ENCODE measurements at regions not wholly inside any gene's neighbourhood (a gene's known extent, or its start where the extent isn't known, plus 50 kb on each side); places are given as distances from the start of the nearest gene placed in this dataset.

DNA sequence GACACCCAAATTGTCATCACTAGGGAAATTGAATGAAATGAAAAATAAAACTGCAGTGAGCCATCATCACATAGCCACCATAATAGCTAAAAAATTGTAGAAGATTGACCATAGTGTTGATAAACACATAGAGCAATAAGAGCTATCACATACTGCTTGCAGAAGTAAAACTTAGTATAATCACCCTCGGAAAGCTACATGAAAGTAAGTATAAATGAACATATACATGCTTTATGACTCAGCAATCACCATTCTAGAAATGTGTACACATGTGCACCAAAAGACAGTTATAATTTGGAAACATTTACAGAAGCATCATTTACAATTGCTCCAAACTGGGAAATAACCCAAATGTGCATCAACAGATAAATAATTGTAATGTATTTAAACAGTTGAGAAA lies 153.1 kb upstream of the LRRC7 start:
- ATAC-seq, result no peak
- no peak for TF ChIP-seq RARB (CRISPR knock-in tag; IDR thresholded peaks at IDR 0.05)
- TF ChIP-seq, protein P1, sequence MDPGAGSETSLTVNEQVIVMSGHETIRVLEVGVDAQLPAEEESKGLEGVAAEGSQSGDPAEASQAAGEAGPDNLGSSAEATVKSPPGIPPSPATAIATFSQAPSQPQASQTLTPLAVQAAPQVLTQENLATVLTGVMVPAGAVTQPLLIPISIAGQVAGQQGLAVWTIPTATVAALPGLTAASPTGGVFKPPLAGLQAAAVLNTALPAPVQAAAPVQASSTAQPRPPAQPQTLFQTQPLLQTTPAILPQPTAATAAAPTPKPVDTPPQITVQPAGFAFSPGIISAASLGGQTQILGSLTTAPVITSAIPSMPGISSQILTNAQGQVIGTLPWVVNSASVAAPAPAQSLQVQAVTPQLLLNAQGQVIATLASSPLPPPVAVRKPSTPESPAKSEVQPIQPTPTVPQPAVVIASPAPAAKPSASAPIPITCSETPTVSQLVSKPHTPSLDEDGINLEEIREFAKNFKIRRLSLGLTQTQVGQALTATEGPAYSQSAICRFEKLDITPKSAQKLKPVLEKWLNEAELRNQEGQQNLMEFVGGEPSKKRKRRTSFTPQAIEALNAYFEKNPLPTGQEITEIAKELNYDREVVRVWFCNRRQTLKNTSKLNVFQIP (CRISPR knock-in tag; IDR thresholded peaks at IDR 0.05; ENCODE audit: borderline replicate concordance, low read depth), result no peak
- TF ChIP-seq OSR1 (CRISPR knock-in tag; IDR thresholded peaks at IDR 0.05), result no peak
- no peak for TF ChIP-seq ZFP30 (CRISPR knock-in tag; IDR thresholded peaks at IDR 0.05)
- TF ChIP-seq ARNTL (CRISPR knock-in tag; IDR thresholded peaks at IDR 0.05; ENCODE audit: borderline replicate concordance, low read depth), result no peak
- no peak for TF ChIP-seq ZFP3 (CRISPR knock-in tag; IDR thresholded peaks at IDR 0.05)
- no peak for TF ChIP-seq TOX (CRISPR knock-in tag; IDR thresholded peaks at IDR 0.05; ENCODE audit: borderline replicate concordance)
- TF ChIP-seq, protein P2, sequence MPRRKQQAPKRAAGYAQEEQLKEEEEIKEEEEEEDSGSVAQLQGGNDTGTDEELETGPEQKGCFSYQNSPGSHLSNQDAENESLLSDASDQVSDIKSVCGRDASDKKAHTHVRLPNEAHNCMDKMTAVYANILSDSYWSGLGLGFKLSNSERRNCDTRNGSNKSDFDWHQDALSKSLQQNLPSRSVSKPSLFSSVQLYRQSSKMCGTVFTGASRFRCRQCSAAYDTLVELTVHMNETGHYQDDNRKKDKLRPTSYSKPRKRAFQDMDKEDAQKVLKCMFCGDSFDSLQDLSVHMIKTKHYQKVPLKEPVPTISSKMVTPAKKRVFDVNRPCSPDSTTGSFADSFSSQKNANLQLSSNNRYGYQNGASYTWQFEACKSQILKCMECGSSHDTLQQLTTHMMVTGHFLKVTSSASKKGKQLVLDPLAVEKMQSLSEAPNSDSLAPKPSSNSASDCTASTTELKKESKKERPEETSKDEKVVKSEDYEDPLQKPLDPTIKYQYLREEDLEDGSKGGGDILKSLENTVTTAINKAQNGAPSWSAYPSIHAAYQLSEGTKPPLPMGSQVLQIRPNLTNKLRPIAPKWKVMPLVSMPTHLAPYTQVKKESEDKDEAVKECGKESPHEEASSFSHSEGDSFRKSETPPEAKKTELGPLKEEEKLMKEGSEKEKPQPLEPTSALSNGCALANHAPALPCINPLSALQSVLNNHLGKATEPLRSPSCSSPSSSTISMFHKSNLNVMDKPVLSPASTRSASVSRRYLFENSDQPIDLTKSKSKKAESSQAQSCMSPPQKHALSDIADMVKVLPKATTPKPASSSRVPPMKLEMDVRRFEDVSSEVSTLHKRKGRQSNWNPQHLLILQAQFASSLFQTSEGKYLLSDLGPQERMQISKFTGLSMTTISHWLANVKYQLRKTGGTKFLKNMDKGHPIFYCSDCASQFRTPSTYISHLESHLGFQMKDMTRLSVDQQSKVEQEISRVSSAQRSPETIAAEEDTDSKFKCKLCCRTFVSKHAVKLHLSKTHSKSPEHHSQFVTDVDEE (CRISPR knock-in tag; IDR thresholded peaks at IDR 0.05), result no peak
- TF ChIP-seq ZNF8 (CRISPR knock-in tag; IDR thresholded peaks at IDR 0.05), result no peak
- TF ChIP-seq CREB5 (CRISPR knock-in tag; IDR thresholded peaks at IDR 0.05; ENCODE audit: low read depth), result no peak
- TF ChIP-seq, protein P3, sequence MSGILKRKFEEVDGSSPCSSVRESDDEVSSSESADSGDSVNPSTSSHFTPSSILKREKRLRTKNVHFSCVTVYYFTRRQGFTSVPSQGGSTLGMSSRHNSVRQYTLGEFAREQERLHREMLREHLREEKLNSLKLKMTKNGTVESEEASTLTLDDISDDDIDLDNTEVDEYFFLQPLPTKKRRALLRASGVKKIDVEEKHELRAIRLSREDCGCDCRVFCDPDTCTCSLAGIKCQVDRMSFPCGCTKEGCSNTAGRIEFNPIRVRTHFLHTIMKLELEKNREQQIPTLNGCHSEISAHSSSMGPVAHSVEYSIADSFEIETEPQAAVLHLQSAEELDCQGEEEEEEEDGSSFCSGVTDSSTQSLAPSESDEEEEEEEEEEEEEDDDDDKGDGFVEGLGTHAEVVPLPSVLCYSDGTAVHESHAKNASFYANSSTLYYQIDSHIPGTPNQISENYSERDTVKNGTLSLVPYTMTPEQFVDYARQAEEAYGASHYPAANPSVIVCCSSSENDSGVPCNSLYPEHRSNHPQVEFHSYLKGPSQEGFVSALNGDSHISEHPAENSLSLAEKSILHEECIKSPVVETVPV (CRISPR knock-in tag; IDR thresholded peaks at IDR 0.05), result no peak
- TF ChIP-seq CSDC2 (CRISPR knock-in tag; IDR thresholded peaks at IDR 0.05), result no peak
- no peak for TF ChIP-seq PPARA (CRISPR knock-in tag; IDR thresholded peaks at IDR 0.05; ENCODE audit: borderline replicate concordance)
- no peak for TF ChIP-seq PATZ1 (CRISPR knock-in tag; IDR thresholded peaks at IDR 0.05; ENCODE audit: borderline replicate concordance)
- no peak for TF ChIP-seq ESRRG (CRISPR knock-in tag; IDR thresholded peaks at IDR 0.05)
- no peak for TF ChIP-seq SNAI2 (CRISPR knock-in tag; IDR thresholded peaks at IDR 0.05)
- TF ChIP-seq TCF4 (CRISPR knock-in tag; IDR thresholded peaks at IDR 0.05; ENCODE audit: borderline replicate concordance), result no peak
- TF ChIP-seq GLIS3 (CRISPR knock-in tag; IDR thresholded peaks at IDR 0.05), result no peak
- no peak for TF ChIP-seq ZC3H10 (CRISPR knock-in tag; IDR thresholded peaks at IDR 0.05)
- no peak for TF ChIP-seq ISL1 (CRISPR knock-in tag; IDR thresholded peaks at IDR 0.05)

DNA sequence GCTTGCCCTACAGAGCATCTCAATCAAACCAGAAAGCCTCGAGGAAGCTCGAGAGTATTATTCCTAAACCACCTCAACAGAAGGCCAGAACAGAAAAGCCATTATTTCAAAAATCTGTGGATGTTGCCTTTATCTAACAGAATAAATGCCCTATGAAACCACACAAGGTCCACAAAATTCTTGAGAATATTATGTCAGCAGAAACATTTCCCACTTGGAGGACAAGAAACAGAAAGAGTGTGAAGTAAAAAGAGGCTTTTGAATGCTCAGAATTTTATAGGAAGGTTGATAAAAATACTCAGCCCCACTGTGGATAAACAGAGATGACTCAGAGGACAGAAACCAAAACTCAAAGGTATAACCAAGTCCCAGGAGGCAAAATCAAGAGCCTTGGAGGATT lies 146.4 kb upstream of the LRRC7 start:
- ATAC-seq, result no peak

More for the DNA sequence above, 146.4 kb upstream of the LRRC7 start:
- no peak for TF ChIP-seq ARNTL (CRISPR knock-in tag; IDR thresholded peaks at IDR 0.05; ENCODE audit: borderline replicate concordance, low read depth)
- TF ChIP-seq ISL1 (CRISPR knock-in tag; IDR thresholded peaks at IDR 0.05), result no peak
- TF ChIP-seq CSDC2 (CRISPR knock-in tag; IDR thresholded peaks at IDR 0.05), result no peak
- TF ChIP-seq, protein P3 (CRISPR knock-in tag; IDR thresholded peaks at IDR 0.05), result no peak
- TF ChIP-seq ZNF8 (CRISPR knock-in tag; IDR thresholded peaks at IDR 0.05), result no peak
- no peak for TF ChIP-seq ZFP3 (CRISPR knock-in tag; IDR thresholded peaks at IDR 0.05)
- no peak for TF ChIP-seq GLIS3 (CRISPR knock-in tag; IDR thresholded peaks at IDR 0.05)
- no peak for TF ChIP-seq OSR1 (CRISPR knock-in tag; IDR thresholded peaks at IDR 0.05)
- TF ChIP-seq ESRRG (CRISPR knock-in tag; IDR thresholded peaks at IDR 0.05), result no peak
- TF ChIP-seq, protein P2 (CRISPR knock-in tag; IDR thresholded peaks at IDR 0.05), result no peak
- no peak for TF ChIP-seq ZNF70 (CRISPR knock-in tag; IDR thresholded peaks at IDR 0.05)
- TF ChIP-seq ZC3H10 (CRISPR knock-in tag; IDR thresholded peaks at IDR 0.05), result no peak
